ENCODE measurements at regions not wholly inside any gene's neighbourhood (a gene's known extent, or its start where the extent isn't known, plus 50 kb on each side); places are given as distances from the start of the nearest gene placed in this dataset.

DNA sequence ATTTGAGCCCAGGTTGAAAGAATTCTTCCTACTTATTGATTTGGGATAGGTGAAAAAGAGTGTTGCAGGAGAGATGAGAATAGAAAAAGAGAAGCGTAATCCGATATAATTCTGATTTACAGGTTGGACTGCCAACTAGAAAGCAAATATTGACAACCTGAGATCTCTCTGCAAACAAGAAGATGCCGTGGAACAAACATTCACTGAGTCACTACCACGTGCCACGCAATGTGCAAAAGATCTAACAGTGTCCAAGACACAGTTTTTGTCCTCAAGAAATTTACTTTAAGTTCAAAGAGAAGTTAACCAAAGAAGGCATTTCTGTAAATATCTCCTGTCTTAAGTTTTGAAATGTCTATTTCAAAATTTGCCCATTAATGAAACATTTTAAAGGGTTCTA is 578.0 kb upstream of the ARID1B start:
- no peak for TF ChIP-seq POLR2A (IDR thresholded peaks at IDR 0.05)
- TF ChIP-seq, protein P1, sequence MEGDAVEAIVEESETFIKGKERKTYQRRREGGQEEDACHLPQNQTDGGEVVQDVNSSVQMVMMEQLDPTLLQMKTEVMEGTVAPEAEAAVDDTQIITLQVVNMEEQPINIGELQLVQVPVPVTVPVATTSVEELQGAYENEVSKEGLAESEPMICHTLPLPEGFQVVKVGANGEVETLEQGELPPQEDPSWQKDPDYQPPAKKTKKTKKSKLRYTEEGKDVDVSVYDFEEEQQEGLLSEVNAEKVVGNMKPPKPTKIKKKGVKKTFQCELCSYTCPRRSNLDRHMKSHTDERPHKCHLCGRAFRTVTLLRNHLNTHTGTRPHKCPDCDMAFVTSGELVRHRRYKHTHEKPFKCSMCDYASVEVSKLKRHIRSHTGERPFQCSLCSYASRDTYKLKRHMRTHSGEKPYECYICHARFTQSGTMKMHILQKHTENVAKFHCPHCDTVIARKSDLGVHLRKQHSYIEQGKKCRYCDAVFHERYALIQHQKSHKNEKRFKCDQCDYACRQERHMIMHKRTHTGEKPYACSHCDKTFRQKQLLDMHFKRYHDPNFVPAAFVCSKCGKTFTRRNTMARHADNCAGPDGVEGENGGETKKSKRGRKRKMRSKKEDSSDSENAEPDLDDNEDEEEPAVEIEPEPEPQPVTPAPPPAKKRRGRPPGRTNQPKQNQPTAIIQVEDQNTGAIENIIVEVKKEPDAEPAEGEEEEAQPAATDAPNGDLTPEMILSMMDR (IDR thresholded peaks at IDR 0.05), result no peak
